Esophagus muscularis mucosa (tissue), 4 donors: ENCODE measurements at regions not wholly inside any gene's neighbourhood (a gene's known extent, or its start where the extent isn't known, plus 50 kb on each side); places are given as distances from the start of the nearest gene placed in this dataset.

Source experiments
- DNase-seq: peaks from one replicate; pipeline ENCODE4 v3.0.0-alpha.2; 2017; ENCODE audit errors: extremely low spot score
- H3K27ac ChIP-seq, 4 donors: fragments of 200-600 bp; sonication (generic); replicated peaks in 1 of 4; 1 replicate in 3 of 4; 2 replicates in 1 of 4; pipeline ENCODE4 v1.5.1; 2016 to 2019; ENCODE audit warnings: mild to moderate bottlenecking in 1 of 4
- H3K27me3 ChIP-seq, 4 donors: fragments of 200-600 bp; sonication (generic); one replicate each; pipeline versions ENCODE4 v1.5.1 to v1.6.0; 2016 to 2019
- H3K36me3 ChIP-seq, 4 donors: fragments of 200-600 bp; sonication (generic); one replicate each; pipeline ENCODE4 v1.5.1; 2016 to 2019
- H3K4me1 ChIP-seq, 4 donors: fragments of 200-600 bp; sonication (generic); one replicate each; pipeline ENCODE4 v1.5.1; 2016 to 2019
- H3K4me3 ChIP-seq, 4 donors: fragments of 200-600 bp; sonication (generic); 1 replicate in 2 of 4; 2 replicates in 2 of 4; pipeline ENCODE4 v1.5.1; 2016 to 2019; ENCODE audit warnings: mild to moderate bottlenecking in 4 of 4, moderate library complexity in 1 of 4
- H3K9me3 ChIP-seq, 4 donors: fragments of 200-600 bp; sonication (generic); 1 replicate in 3 of 4; 2 replicates in 1 of 4; pipeline ENCODE4 v1.5.1; 2016 to 2019
- CTCF ChIP-seq, 3 experiments: fragments of 200-600 bp in 2 of 3; fragments of 450-650 bp in 1 of 3; sonication (generic) in 2 of 3; IDR thresholded peaks; one replicate each; pipeline ENCODE4 v1.5.1; 2017 to 2019; ENCODE audit warnings: antibody characterized with exemption in 3 of 3, mild to moderate bottlenecking in 2 of 3, moderate library complexity in 1 of 3
- EP300 ChIP-seq: sonication (generic); formaldehyde crosslinking; IDR thresholded peaks from one replicate; pipeline ENCODE4 v1.6.1; 2017; ENCODE audit warnings: antibody characterized with exemption
- POLR2A ChIP-seq: fragments of 450-650 bp; IDR thresholded peaks from one replicate; pipeline ENCODE4 v1.6.1; 2017; ENCODE audit warnings: antibody characterized with exemption, moderate library complexity, mild to moderate bottlenecking, low read depth
- POLR2AphosphoS5 ChIP-seq, 2 donors: sonication (generic); formaldehyde crosslinking; IDR thresholded peaks; one replicate each; pipeline ENCODE4 v1.6.1; 2017; ENCODE audit warnings: antibody characterized with exemption in 2 of 2
- WGBS: methylation state at CpG from one replicate; pipeline ENCODE4 v1.1.5; 2018; 5-methylcytosine and 5-hydroxymethylcytosine counted together
- intact Hi-C: fragments of 100-400 bp; cut with DNase I; formaldehyde crosslinking; loops from one replicate; pipeline ENCODE4 v1.15.1; 2023

GRCh38 chr18:40864846-40865245 lies 1090.2 kb upstream of the PIK3C3 start:
- Histone ChIP-seq H3K27me3 (no peaks in the 10 kb centered on the region), H3K27ac (no peak overlapping the region), H3K36me3 (no peaks in the 10 kb centered on the region), H3K9me3 (no peaks in the 10 kb centered on the region), H3K4me3 (no peak overlapping the region), H3K4me1 (no peaks in the 10 kb centered on the region)
- DNase-seq, result no peak
- intact Hi-C loops, result no loop called here
- WGBS, result 97% methylated on average over 2 of the region's 2 CpGs
- no peak for TF ChIP-seq POLR2A
- no peak for TF ChIP-seq POLR2AphosphoS5 (IDR thresholded peaks at IDR 0.05)
- TF ChIP-seq CTCF (IDR thresholded peaks at IDR 0.05), result no peak
- no peak for TF ChIP-seq EP300

- no peak for TF ChIP-seq POLR2AphosphoS5 (IDR thresholded peaks at IDR 0.05)
- TF ChIP-seq EP300, result no peak
- TF ChIP-seq CTCF (IDR thresholded peaks at IDR 0.05), result no peak
- TF ChIP-seq POLR2A, result no peak
- Histone ChIP-seq H3K4me3 (no peak overlapping the region), H3K9me3 (no peaks in the 10 kb centered on the region), H3K36me3 (no peaks in the 10 kb centered on the region), H3K4me1 (no peaks in the 10 kb centered on the region), H3K27me3 (no peaks in the 10 kb centered on the region), H3K27ac (no peak overlapping the region)
- intact Hi-C loops, result no loop called here
- DNase-seq, result no peak
- WGBS, result 79% methylated on average over 3 of the region's 3 CpGs
Observed at GRCh38 chr18:40863801-40864200, 1091.2 kb upstream of the PIK3C3 start.

- Histone ChIP-seq H3K27ac (no peak overlapping the region), H3K27me3 (no peaks in the 10 kb centered on the region), H3K4me3 (no peak overlapping the region), H3K4me1 (no peaks in the 10 kb centered on the region), H3K36me3 (no peaks in the 10 kb centered on the region), H3K9me3 (no peaks in the 10 kb centered on the region)
- no peak for DNase-seq
- 89% methylated on average over 2 of the region's 2 CpGs for WGBS
- intact Hi-C loops, result no loop called here
- TF ChIP-seq CTCF (IDR thresholded peaks at IDR 0.05) (no peak), EP300 (no peak), POLR2A (no peak), POLR2AphosphoS5 (IDR thresholded peaks at IDR 0.05) (no peak)
Observed at GRCh38 chr18:40860189-40860588, 1094.8 kb upstream of the PIK3C3 start.

GRCh38 chr18:40855661-40856060 lies 1099.4 kb upstream of the PIK3C3 start:
- Histone ChIP-seq H3K4me3 (no peak overlapping the region), H3K4me1 (peaks cover 0 to 9% (median 9%) of the 10 kb centered on the region in 4 donors), H3K9me3 (no peaks in the 10 kb centered on the region), H3K27me3 (no peaks in the 10 kb centered on the region), H3K27ac (no peak overlapping the region), H3K36me3 (no peaks in the 10 kb centered on the region)
- no peak for DNase-seq
- 89% methylated on average over 4 of the region's 4 CpGs for WGBS
- TF ChIP-seq POLR2A (no peak), POLR2AphosphoS5 (IDR thresholded peaks at IDR 0.05) (no peak), EP300 (no peak), CTCF (IDR thresholded peaks at IDR 0.05) (no peak)
- intact Hi-C loops, result no loop called here

GRCh38 chr18:40852406-40852805 lies 1102.6 kb upstream of the PIK3C3 start:
- no peak overlapping the region for H3K4me3 ChIP-seq
- no peaks in the 10 kb centered on the region for H3K27me3 ChIP-seq
- H3K36me3 ChIP-seq, result no peaks in the 10 kb centered on the region
- WGBS, result 95% methylated on average over 2 of the region's 2 CpGs
- H3K4me1 ChIP-seq, result peaks cover 0 to 16% (median 10%) of the 10 kb centered on the region in 4 donors
- intact Hi-C loops, result no loop called here
- H3K9me3 ChIP-seq, result no peaks in the 10 kb centered on the region
- no peak for TF ChIP-seq POLR2A
- no peak for TF ChIP-seq EP300
- no peak for TF ChIP-seq CTCF (IDR thresholded peaks at IDR 0.05)
- TF ChIP-seq POLR2AphosphoS5 (IDR thresholded peaks at IDR 0.05), result no peak
- H3K27ac ChIP-seq, result no peak overlapping the region
- no peak for DNase-seq
